WTC11 (cell line): ENCODE measurements at regions not wholly inside any gene's neighbourhood (a gene's known extent, or its start where the extent isn't known, plus 50 kb on each side); places are given as distances from the start of the nearest gene placed in this dataset.

Experiments used
- ATAC-seq: fragments of 200-7000 bp; cut with Tn5 transposase; 2 replicates; pipeline ENCODE4 v1.10.0; 2021; ENCODE audit warnings: mild to moderate bottlenecking, moderate library complexity
- CTCF ChIA-PET: fragments of 300-600 bp; sonication (Branson Sonifier 250); formaldehyde crosslinking; loops from one replicate; lab custom pipeline; 2021; ENCODE audit warnings: antibody characterized with exemption; lab: Charles Lee
- POLR2A ChIA-PET: fragments of 350-600 bp; sonication (Branson Sonifier 250); formaldehyde crosslinking; loops from one replicate; lab custom pipeline; 2021; ENCODE audit warnings: antibody characterized with exemption; lab: Charles Lee
- DNase-seq: peaks from one replicate; pipeline ENCODE4 v3.0.0; 2021; ENCODE audit warnings: low spot score
- H3K27ac Mint-ChIP-seq: 2 replicates; pipeline ENCODE4 v1.8.0; 2021; ENCODE audit warnings: mixed read lengths
- H3K27me3 Mint-ChIP-seq: 2 replicates; pipeline ENCODE4 v1.8.0; 2021; ENCODE audit warnings: low read depth, mild to moderate bottlenecking, moderate library complexity, mixed read lengths
- H3K36me3 Mint-ChIP-seq: 2 replicates; pipeline ENCODE4 v1.8.0; 2021; ENCODE audit warnings: mixed read lengths
- H3K4me1 Mint-ChIP-seq: 2 replicates; pipeline ENCODE4 v1.8.0; 2022; ENCODE audit warnings: mixed read lengths
- H3K4me3 Mint-ChIP-seq: 2 replicates; pipeline ENCODE4 v1.8.0; 2021; ENCODE audit warnings: mild to moderate bottlenecking, moderate library complexity, mixed read lengths
- H3K9me3 Mint-ChIP-seq: 2 replicates; pipeline ENCODE4 v1.8.0; 2021; ENCODE audit warnings: mixed read lengths
- CBFB ChIP-seq: sonication (generic); formaldehyde crosslinking; IDR thresholded peaks from 2 replicates; pipeline ENCODE4 v1.8.1; 2022; ENCODE audit warnings: mild to moderate bottlenecking, low read depth, missing genetic modification reagents
- E2F1 ChIP-seq: sonication (generic); formaldehyde crosslinking; IDR thresholded peaks from 2 replicates; pipeline ENCODE4 v1.8.0; 2022; ENCODE audit warnings: mild to moderate bottlenecking, missing genetic modification reagents
- E2F4 ChIP-seq: sonication (generic); formaldehyde crosslinking; IDR thresholded peaks from 2 replicates; pipeline ENCODE4 v1.8.1; 2022; ENCODE audit warnings: low read depth, mild to moderate bottlenecking, moderate library complexity, missing genetic modification reagents, borderline replicate concordance
- EMX1 ChIP-seq: fragments of 250-450 bp; sonication (Bioruptor Pico); IDR thresholded peaks from 2 replicates; pipeline ENCODE4 v1.8.0; 2021; ENCODE audit warnings: mild to moderate bottlenecking
- ETV6 ChIP-seq: sonication (generic); formaldehyde crosslinking; IDR thresholded peaks from 2 replicates; pipeline ENCODE4 v1.8.1; 2022; ENCODE audit warnings: mild to moderate bottlenecking, missing genetic modification reagents
- FOXK1 ChIP-seq: sonication (generic); formaldehyde crosslinking; IDR thresholded peaks from 2 replicates; pipeline ENCODE4 v1.8.0; 2022; ENCODE audit warnings: mild to moderate bottlenecking, moderate library complexity, missing genetic modification reagents
- JAZF1 ChIP-seq: fragments of 250-450 bp; sonication (Bioruptor Pico); IDR thresholded peaks from 2 replicates; pipeline ENCODE4 v1.9.0; 2021; ENCODE audit warnings: moderate library complexity, mild to moderate bottlenecking, inconsistent platforms
- NR2C2 ChIP-seq: sonication (generic); formaldehyde crosslinking; IDR thresholded peaks from 2 replicates; pipeline ENCODE4 v1.8.0; 2022; ENCODE audit warnings: mild to moderate bottlenecking, missing genetic modification reagents
- PREB ChIP-seq: sonication (generic); formaldehyde crosslinking; IDR thresholded peaks from 2 replicates; pipeline ENCODE4 v1.8.1; 2022; ENCODE audit warnings: mild to moderate bottlenecking, missing genetic modification reagents, moderate library complexity, borderline replicate concordance
- SMAD4 ChIP-seq: sonication (generic); formaldehyde crosslinking; IDR thresholded peaks from 2 replicates; pipeline ENCODE4 v1.8.0; 2022; ENCODE audit warnings: mild to moderate bottlenecking, missing genetic modification reagents
- TCF7 ChIP-seq: sonication (generic); formaldehyde crosslinking; IDR thresholded peaks from 2 replicates; pipeline ENCODE4 v1.8.0; 2022; ENCODE audit warnings: mild to moderate bottlenecking, low read depth, missing genetic modification reagents, moderate library complexity
- ZNF396 ChIP-seq: fragments of 250-450 bp; sonication (Bioruptor Pico); IDR thresholded peaks from 2 replicates; pipeline ENCODE4 v1.8.0; 2021; ENCODE audit warnings: mild to moderate bottlenecking, moderate library complexity, borderline replicate concordance
- ZNF423 ChIP-seq: fragments of 250-450 bp; sonication (Bioruptor Pico); IDR thresholded peaks from 2 replicates; pipeline ENCODE4 v2.1.2; 2022; ENCODE audit warnings: mild to moderate bottlenecking, moderate library complexity
- ZNF425 ChIP-seq: fragments of 250-450 bp; sonication (Bioruptor Pico); conservative IDR thresholded peaks from 2 replicates; pipeline ENCODE4 v1.9.0; 2021; ENCODE audit warnings: mild to moderate bottlenecking
- ZNF532 ChIP-seq: fragments of 250-450 bp; sonication (Bioruptor Pico); IDR thresholded peaks from 2 replicates; pipeline ENCODE4 v1.9.0; 2021; ENCODE audit warnings: mild to moderate bottlenecking, borderline replicate concordance
- ZNF671 ChIP-seq: fragments of 250-450 bp; sonication (Bioruptor Pico); IDR thresholded peaks from 2 replicates; pipeline ENCODE4 v1.8.0; 2021; ENCODE audit warnings: mild to moderate bottlenecking
- TF ChIP-seq, protein P1 (sequence below): sonication (generic); formaldehyde crosslinking; IDR thresholded peaks from 2 replicates; pipeline ENCODE4 v1.8.1; 2023; ENCODE audit warnings: mild to moderate bottlenecking, missing genetic modification reagents
- TF ChIP-seq, protein P2 (sequence below): fragments of 250-450 bp; sonication (Bioruptor Pico); IDR thresholded peaks from 2 replicates; pipeline ENCODE4 v2.1.2; 2022; ENCODE audit warnings: mild to moderate bottlenecking, moderate library complexity

DNA sequence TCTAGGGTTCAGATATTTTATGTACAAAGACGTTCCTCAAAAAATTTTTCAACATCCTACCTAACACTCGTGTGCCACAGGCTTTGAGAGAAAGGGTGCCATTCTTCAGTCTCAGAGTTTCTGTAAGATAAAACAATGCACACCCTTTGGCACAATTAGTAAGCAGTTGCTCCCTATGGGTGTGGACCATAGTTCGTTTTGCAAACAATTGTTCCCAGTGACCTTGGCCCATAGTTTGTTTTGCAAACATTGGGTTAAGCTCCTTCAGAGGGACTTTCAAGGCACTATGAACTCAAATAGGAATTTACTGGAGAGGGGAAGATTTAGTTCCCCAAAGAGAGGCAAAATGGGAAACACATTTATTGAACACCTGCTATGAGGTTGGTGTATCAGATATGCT is 220.3 kb upstream of the CA10 start:
- ATAC-seq (no peak), DNase-seq (no peak)
- TF ChIP-seq E2F1 (CRISPR knock-in tag) (no peak), ZNF532 (CRISPR knock-in tag) (no peak), ETV6 (CRISPR knock-in tag) (no peak), SMAD4 (CRISPR knock-in tag) (no peak), CBFB (CRISPR knock-in tag) (no peak), NR2C2 (no peak), JAZF1 (CRISPR knock-in tag) (no peak), EMX1 (CRISPR knock-in tag) (no peak), ZNF423 (no peak), ZNF671 (CRISPR knock-in tag) (no peak), TCF7 (CRISPR knock-in tag) (no peak), ZNF425 (CRISPR knock-in tag) (no peak), FOXK1 (CRISPR knock-in tag) (no peak), PREB (no peak), E2F4 (CRISPR knock-in tag) (no peak), ZNF396 (no peak)
- TF ChIP-seq, protein P1, sequence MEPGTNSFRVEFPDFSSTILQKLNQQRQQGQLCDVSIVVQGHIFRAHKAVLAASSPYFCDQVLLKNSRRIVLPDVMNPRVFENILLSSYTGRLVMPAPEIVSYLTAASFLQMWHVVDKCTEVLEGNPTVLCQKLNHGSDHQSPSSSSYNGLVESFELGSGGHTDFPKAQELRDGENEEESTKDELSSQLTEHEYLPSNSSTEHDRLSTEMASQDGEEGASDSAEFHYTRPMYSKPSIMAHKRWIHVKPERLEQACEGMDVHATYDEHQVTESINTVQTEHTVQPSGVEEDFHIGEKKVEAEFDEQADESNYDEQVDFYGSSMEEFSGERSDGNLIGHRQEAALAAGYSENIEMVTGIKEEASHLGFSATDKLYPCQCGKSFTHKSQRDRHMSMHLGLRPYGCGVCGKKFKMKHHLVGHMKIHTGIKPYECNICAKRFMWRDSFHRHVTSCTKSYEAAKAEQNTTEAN (CRISPR knock-in tag) = no peak
- TF ChIP-seq, protein P2, sequence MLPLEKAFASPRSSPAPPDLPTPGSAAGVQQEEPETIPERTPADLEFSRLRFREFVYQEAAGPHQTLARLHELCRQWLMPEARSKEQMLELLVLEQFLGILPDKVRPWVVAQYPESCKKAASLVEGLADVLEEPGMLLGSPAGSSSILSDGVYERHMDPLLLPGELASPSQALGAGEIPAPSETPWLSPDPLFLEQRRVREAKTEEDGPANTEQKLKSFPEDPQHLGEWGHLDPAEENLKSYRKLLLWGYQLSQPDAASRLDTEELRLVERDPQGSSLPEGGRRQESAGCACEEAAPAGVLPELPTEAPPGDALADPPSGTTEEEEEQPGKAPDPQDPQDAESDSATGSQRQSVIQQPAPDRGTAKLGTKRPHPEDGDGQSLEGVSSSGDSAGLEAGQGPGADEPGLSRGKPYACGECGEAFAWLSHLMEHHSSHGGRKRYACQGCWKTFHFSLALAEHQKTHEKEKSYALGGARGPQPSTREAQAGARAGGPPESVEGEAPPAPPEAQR (CRISPR knock-in tag) = no peak
- Mint-ChIP-seq H3K27me3 (no peaks in the 10 kb centered on the region; the same call in 1 of the 2 replicates), H3K4me1 (no peaks in the 10 kb centered on the region), H3K36me3 (peaks cover 31% of the 10 kb centered on the region), H3K4me3 (no peak overlapping the region), H3K9me3 (peaks cover 53% of the 10 kb centered on the region), H3K27ac (no peak overlapping the region)
- ChIA-PET CTCF (no interaction called here), POLR2A (no interaction called here)
